Ovary (tissue), 7 donors: ENCODE measurements at regions not wholly inside any gene's neighbourhood (a gene's known extent, or its start where the extent isn't known, plus 50 kb on each side); places are given as distances from the start of the nearest gene placed in this dataset.

Experiments used
- DNase-seq, 5 donors: peaks; one replicate each; pipeline ENCODE4 v3.0.0-alpha.2; 2019 to 2020
- H3K27ac ChIP-seq, 2 donors: fragments of 200-600 bp; one replicate each; pipeline versions ENCODE4 v1.5.1 to v1.8.0; 2019 to 2022
- H3K27me3 ChIP-seq: fragments of 200-600 bp; one replicate; pipeline ENCODE4 v1.8.0; 2022
- H3K36me3 ChIP-seq: fragments of 200-600 bp; sonication (generic); one replicate; pipeline ENCODE4 v1.5.1; 2019
- H3K4me1 ChIP-seq: one replicate; pipeline ENCODE4 v1.8.1; 2013; ENCODE audit warnings: mild to moderate bottlenecking, moderate library complexity; ENCODE audit not compliant: insufficient read depth
- H3K4me3 ChIP-seq: fragments of 200-600 bp; sonication (generic); one replicate; pipeline ENCODE4 v1.5.1; 2017
- H3K9me3 ChIP-seq, 2 donors: fragments of 200-600 bp in 1 of 2; sonication (generic) in 1 of 2; one replicate each; pipeline versions ENCODE4 v1.5.1 to v1.8.1; 2013 to 2019; ENCODE audit warnings: mild to moderate bottlenecking in 1 of 2, moderate library complexity in 1 of 2
- CTCF ChIP-seq, 3 donors: fragments of 450-650 bp in 2 of 3; fragments of 200-600 bp in 1 of 3; IDR thresholded peaks; one replicate each; pipeline versions ENCODE4 v1.5.1 to v1.8.0; 2016 to 2022; ENCODE audit warnings: antibody characterized with exemption in 3 of 3, mild to moderate bottlenecking in 1 of 3
- EP300 ChIP-seq: sonication (generic); formaldehyde crosslinking; IDR thresholded peaks from one replicate; pipeline ENCODE4 v1.6.1; 2017; ENCODE audit warnings: antibody characterized with exemption
- POLR2A ChIP-seq: fragments of 450-650 bp; IDR thresholded peaks from one replicate; pipeline ENCODE4 v1.6.1; 2017; ENCODE audit warnings: antibody characterized with exemption, mild to moderate bottlenecking, moderate library complexity
- WGBS, 3 donors: extraction: QIAGEN DNeasy Blood & Tissue Kit in 1 of 3; methylation state at CpG; one replicate each; pipeline versions ENCODE4 v1.1.5 to v1.1.7; 2013 to 2017; 5-methylcytosine and 5-hydroxymethylcytosine counted together
- intact Hi-C, 4 donors: fragments of 100-400 bp; cut with DNase I; formaldehyde crosslinking; loops; one replicate each; pipeline versions ENCODE4 v1.11.0 to v1.15.1; 2022 to 2023
- donor health status: DM: no; HTN: no; CAD: no; lungs with moderate emphysema.
- donor health status: DM: no; HTN: no; CAD: no.
- donor health status: Bipolar disorder and iron deficiency.
- donor health status: DM: no; HTN: no; CAD: no.
- donor health status: DM: yes; HTN: yes; CAD: no.

DNA sequence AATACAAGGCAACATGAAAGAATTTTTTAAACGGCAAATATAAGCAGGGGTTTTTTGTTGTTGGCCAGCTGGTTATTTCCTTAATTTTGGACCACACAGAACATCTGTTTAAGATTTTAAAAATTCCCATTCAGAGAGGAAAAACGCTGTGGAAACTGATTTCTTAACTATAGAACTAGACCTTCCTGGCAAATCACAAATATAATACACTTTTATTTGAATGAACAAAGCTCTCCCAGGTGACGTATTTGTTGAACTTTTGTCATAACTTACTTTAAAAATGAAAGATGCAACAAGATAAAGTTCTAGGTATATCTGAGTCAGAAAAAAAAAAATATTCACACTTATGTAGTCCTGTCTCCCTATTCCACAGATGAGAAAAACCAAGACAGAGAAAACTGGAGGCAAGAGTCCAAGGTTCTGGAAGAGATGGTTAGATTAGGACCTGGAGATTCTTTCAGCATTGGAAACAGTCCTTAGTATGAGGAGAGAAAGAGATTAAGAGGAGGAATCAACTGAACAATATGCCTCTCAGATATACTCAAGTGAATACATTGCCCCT, 269.1 kb downstream of the NEBL start:
- no peak for TF ChIP-seq EP300
- TF ChIP-seq CTCF (IDR thresholded peaks at IDR 0.05) = no peak
- TF ChIP-seq POLR2A = no peak
- Histone ChIP-seq H3K9me3 (no peaks in the 10 kb centered on the region), H3K4me3 (no peak overlapping the region), H3K4me1 (no peaks in the 10 kb centered on the region), H3K27ac (no peak overlapping the region), H3K27me3 (no peaks in the 10 kb centered on the region), H3K36me3 (no peaks in the 10 kb centered on the region)
- WGBS, 3 donors = 23 to 42% (median 27%) methylated on average over 3 of the region's 3 CpGs
- intact Hi-C loops = no loop called here
- DNase-seq = no peak

DNA sequence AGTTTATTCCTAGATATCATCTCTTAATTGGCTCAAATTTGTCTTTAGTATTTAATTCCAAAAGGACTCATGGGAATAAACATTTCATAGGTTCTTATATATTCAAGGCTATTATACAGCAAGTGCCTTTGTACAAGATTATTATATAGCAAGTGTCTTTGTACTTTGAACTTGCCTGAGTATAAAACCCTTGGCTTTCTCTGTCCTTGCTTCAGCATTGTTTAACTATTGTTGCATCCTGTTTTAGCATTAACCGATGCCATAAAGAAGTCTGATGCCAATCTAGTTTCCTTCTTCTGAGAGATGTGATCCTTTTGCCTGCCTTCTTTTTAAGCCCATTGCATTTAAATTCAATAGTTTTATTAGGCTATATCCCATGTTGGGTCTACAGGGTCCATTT, 270.0 kb downstream of the NEBL start:
- Histone ChIP-seq H3K27ac (no peak overlapping the region), H3K4me1 (no peaks in the 10 kb centered on the region), H3K4me3 (no peak overlapping the region), H3K36me3 (no peaks in the 10 kb centered on the region), H3K27me3 (no peaks in the 10 kb centered on the region), H3K9me3 (no peaks in the 10 kb centered on the region)
- DNase-seq = no peak
- 65 to 89% (median 80%) methylated on average over 1 of the region's 1 CpG for WGBS, 3 donors
- intact Hi-C loops = no loop called here
- no peak for TF ChIP-seq POLR2A
- no peak for TF ChIP-seq EP300
- TF ChIP-seq CTCF (IDR thresholded peaks at IDR 0.05) = no peak

DNA sequence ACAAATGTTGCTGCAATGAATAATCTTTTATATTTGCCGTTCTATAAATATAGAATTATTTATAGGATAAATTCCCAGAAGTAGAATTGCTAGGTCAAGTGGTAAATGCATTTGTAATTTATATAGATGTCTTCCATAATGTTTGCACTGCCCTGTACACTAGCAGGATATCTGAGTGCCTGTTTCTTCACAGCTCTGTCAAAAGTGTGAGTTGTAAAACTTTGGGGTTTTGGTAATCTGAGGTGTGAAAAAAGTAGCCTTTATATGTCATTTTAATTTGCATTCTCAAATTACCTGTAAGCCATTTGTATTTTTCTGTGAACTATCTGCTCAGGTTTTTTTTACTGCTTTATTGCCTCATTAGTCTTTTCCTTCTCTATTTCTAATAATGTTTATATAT, 271.2 kb downstream of the NEBL start:
- Histone ChIP-seq H3K27me3 (no peaks in the 10 kb centered on the region), H3K4me3 (no peak overlapping the region), H3K9me3 (no peaks in the 10 kb centered on the region), H3K4me1 (no peaks in the 10 kb centered on the region), H3K36me3 (no peaks in the 10 kb centered on the region), H3K27ac (no peak overlapping the region)
- DNase-seq = no peak
- TF ChIP-seq EP300 = no peak
- TF ChIP-seq POLR2A = no peak
- no peak for TF ChIP-seq CTCF (IDR thresholded peaks at IDR 0.05)
- 75 to 87% (median 80%) methylated on average over 1 of the region's 1 CpG for WGBS, 3 donors
- intact Hi-C loops = no loop called here

- WGBS, 3 donors = 83 to 94% (median 90%) methylated on average over 4 of the region's 4 CpGs
- Histone ChIP-seq H3K36me3 (no peaks in the 10 kb centered on the region), H3K4me3 (no peak overlapping the region), H3K4me1 (no peaks in the 10 kb centered on the region), H3K9me3 (no peaks in the 10 kb centered on the region), H3K27ac (no peak overlapping the region), H3K27me3 (no peaks in the 10 kb centered on the region)
- TF ChIP-seq POLR2A (no peak), CTCF (IDR thresholded peaks at IDR 0.05) (no peak), EP300 (no peak)
- DNase-seq = peak in 1 of 5 donors; percentile 16
- intact Hi-C loops = no loop called here
Observed at GRCh38 chr10:20624642-20625041, 272.5 kb downstream of the NEBL start.
